Fibroblast of skin of scalp (primary cell): ENCODE measurements at regions not wholly inside any gene's neighbourhood (a gene's known extent, or its start where the extent isn't known, plus 50 kb on each side); places are given as distances from the start of the nearest gene placed in this dataset.

Experiments
- DNase-seq: peaks from one replicate; pipeline ENCODE4 v3.0.0-alpha.2; 2013

- no peak for DNase-seq
Observed at GRCh38 chr15:46120713-46121112, 485.9 kb downstream of the SQOR start.

- no peak for DNase-seq
Observed at GRCh38 chr15:46121441-46121840, 486.6 kb downstream of the SQOR start.

GRCh38 chr15:46126581-46126980 lies 491.8 kb downstream of the SQOR start:
- no peak for DNase-seq

GRCh38 chr15:46127361-46127874 lies 492.6 kb downstream of the SQOR start:
- peak; percentile 51 for DNase-seq

- peak; percentile 42 for DNase-seq
Observed at GRCh38 chr15:46129145-46129544, 494.3 kb downstream of the SQOR start.

- DNase-seq: no peak
Observed at GRCh38 chr15:46131876-46132275, 497.0 kb downstream of the SQOR start.

GRCh38 chr15:46137443-46137842 lies 502.6 kb downstream of the SQOR start:
- DNase-seq: no peak

GRCh38 chr15:46146002-46146401 lies 511.2 kb downstream of the SQOR start:
- no peak for DNase-seq

GRCh38 chr15:46146915-46147314 lies 512.1 kb downstream of the SQOR start:
- no peak for DNase-seq

GRCh38 chr15:46151786-46152185 lies 517.0 kb downstream of the SQOR start:
- no peak for DNase-seq

- no peak for DNase-seq
Observed at GRCh38 chr15:46166750-46167149, 531.9 kb downstream of the SQOR start.

- no peak for DNase-seq
Observed at GRCh38 chr15:46170326-46170725, 535.5 kb downstream of the SQOR start.

- DNase-seq: no peak
Observed at GRCh38 chr15:46174122-46174521, 539.3 kb downstream of the SQOR start.

- DNase-seq: no peak
Observed at GRCh38 chr15:46177219-46177618, 542.4 kb downstream of the SQOR start.

- DNase-seq: no peak
Observed at GRCh38 chr15:46178138-46178537, 543.3 kb downstream of the SQOR start.

- no peak for DNase-seq
Observed at GRCh38 chr15:46207341-46207740, 572.5 kb downstream of the SQOR start.

GRCh38 chr15:46213551-46213950 lies 578.7 kb downstream of the SQOR start:
- DNase-seq: no peak

GRCh38 chr15:46222826-46223225 lies 588.0 kb downstream of the SQOR start:
- no peak for DNase-seq

- DNase-seq: no peak
Observed at GRCh38 chr15:46229263-46229662, 594.4 kb downstream of the SQOR start.

GRCh38 chr15:46231786-46232185 lies 597.0 kb downstream of the SQOR start:
- no peak for DNase-seq

- DNase-seq: no peak
Observed at GRCh38 chr15:46232471-46232870, 597.6 kb downstream of the SQOR start.

GRCh38 chr15:46242935-46243334 lies 608.1 kb downstream of the SQOR start:
- no peak for DNase-seq

GRCh38 chr15:46251903-46252302 lies 617.1 kb downstream of the SQOR start:
- DNase-seq: no peak

- DNase-seq: no peak
Observed at GRCh38 chr15:46258056-46258455, 623.2 kb downstream of the SQOR start.

- DNase-seq: no peak
Observed at GRCh38 chr15:46260937-46261336, 626.1 kb downstream of the SQOR start.
